NCI-H1694 (cell line): ENCODE measurements at regions not wholly inside any gene's neighbourhood (a gene's known extent, or its start where the extent isn't known, plus 50 kb on each side); places are given as distances from the start of the nearest gene placed in this dataset.

Experiments
- DNase-seq: peaks from one replicate; lab custom pipeline; 2025; lab: John Stamatoyannopoulos, UW

DNA sequence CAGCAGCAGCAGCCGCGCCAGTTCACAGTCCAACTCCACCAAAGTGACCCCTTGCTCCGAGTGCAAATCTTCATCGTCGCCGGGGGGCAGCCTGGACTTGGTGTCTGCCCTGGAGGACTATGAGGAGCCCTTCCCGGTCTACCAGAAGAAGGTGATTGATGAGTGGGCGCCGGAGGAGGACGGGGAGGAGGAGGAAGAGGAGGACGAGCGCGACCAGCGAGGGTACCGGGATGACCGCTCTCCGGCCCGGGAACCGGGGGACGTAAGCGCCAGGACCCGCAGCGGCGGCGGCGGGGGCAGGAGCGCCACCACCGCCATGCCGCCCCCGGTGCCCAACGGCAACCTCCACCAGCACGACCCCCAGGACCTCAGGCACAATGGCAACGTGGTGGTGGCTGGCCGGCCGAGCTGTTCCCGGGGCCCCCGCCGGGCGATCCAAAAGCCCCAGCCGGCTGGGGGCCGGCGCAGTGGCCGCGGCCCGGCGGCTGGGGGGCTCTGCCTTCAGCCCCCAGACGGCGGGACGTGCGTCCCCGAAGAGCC lies 224.1 kb upstream of the IL12A start:
- no peak for DNase-seq

DNA sequence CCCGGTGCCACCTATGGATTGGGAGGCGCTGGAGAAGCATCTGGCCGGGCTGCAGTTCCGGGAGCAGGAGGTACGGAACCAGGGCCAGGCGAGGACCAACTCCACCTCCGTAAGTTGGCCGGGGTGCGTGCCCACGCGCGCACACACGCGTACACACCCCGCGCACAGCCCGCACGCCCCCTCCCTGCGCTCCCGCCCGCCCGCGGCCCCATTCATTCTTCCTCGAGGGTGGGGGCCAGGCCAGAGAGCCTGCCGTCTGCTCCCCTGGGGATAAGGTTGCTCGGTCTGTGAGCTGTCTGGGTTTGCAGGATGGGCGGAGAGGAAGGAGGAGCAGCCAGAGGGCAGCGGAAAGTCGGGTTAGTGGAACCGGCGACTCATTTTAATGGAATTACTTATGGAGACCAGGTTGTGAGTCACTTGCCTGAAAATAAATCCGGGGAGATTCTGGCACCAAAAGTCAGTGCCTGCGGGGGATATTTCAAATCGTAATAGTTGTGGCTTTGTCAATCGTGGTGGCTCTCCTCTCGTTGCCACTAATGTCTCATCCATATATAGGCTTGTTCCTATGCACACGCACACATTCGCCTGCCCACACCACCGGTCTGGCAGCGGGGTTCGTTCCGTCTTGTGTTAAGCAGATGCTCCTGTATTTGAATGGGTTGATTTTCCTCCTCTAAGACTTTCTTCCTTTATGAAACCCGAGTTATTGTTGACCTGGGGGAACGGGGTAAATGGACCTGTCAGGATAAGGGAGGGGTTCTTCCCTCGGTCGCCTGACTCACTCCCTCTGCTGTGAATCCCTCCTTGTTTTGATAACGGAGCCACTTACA lies 223.4 kb upstream of the IL12A start:
- DNase-seq = no peak

DNA sequence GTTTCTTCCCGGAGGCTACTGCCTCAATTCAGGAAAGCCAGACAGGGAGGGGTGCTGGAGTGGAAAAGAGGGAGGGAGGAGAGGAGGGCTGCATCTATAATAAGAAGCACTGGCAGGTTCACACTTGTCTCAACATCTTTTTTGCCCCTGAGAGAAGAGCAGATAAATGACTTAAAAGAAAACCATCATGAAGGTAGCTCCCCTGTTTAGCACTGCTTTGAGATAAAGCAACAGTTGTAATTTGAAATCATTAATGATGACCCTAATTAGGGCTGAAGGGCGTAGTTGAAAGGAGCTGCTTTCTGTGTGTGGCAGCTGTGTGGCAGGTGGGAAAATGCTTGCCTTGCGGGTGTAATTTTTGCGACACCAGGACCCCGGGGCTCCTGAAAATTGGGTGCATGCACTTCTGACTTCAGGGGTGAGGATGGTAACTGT lies 222.8 kb upstream of the IL12A start:
- DNase-seq = no peak

DNA sequence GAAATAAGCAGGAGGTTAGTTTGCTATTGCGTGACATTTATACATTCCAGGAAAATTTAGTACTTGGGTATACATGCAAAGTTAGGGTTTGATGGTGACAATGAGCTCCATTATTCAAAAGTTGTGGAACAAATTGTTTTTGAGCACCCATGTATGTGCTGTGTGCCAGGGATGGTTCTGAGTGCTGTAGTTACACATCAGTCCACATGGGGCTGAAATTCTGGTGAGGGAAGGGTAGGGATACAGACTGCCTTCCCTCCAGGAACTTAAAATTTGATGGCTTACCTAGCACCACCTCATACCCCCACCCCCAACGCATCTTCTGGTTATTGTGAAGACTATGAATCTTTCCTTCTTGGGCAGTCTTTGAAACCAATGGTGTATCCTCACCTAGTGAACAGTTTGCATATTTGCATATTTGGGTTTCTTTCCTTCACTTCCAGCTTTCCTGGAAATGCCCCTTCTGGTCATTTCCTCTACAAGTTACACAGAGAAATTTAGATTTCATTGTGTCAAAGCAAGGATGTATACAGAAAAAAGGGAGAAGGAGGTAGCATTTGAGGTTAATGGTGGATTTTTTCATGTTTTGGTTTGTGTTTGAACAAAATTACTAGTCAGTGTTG lies 222.0 kb upstream of the IL12A start:
- no peak for DNase-seq

DNA sequence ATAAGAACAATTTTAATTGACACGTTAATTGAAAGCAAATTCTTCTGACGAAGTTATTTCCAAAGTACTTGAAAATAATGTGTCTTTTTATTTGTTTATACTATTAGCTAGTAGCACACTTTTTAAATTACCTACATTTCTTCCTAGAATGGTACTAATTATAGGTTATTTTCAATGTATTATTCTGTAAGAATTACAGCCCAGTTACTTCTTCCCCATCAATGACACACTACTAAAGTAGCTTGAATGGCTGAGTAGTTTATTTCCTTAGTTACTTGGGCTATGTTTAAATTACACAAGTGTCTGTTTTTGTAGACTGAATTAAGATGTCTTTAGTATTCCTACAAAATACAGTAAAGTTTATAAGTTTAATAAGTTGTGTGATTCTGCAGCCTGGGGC lies 217.6 kb upstream of the IL12A start:
- DNase-seq = no peak

DNA sequence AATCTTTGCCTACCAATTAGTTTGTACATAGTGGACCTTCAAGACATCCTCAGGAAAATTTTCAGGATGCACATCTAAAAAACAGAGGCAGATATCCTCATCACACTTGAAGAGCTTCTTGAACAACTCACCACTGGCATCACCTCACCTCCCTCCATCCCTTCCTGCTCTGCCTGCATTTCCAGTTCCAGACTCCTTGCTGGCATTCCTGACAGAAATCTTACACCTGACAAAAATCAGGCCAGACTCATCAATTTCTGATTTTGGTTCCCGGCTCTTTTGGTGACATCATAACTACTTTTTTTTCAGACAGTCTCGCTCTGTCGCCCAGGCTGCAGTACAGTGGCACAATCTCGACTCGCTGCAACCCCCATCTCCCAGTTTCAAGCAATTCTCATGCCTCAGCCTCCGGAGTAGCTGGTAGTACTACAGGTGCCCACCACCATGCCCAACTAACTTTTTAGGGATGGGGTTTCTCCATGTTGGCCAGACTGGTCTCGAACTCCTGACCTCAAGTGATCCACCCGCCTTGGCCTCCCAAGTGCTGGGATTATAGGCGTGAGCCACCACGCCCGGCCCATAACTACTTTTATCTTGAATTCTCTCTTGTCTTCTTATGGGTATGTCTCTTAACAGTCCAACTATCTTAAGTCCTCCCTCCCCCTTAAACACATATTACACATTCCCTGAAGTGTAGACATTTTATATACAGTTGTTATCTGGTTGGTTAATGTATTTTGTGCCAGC lies 216.6 kb upstream of the IL12A start:
- DNase-seq = no peak

DNA sequence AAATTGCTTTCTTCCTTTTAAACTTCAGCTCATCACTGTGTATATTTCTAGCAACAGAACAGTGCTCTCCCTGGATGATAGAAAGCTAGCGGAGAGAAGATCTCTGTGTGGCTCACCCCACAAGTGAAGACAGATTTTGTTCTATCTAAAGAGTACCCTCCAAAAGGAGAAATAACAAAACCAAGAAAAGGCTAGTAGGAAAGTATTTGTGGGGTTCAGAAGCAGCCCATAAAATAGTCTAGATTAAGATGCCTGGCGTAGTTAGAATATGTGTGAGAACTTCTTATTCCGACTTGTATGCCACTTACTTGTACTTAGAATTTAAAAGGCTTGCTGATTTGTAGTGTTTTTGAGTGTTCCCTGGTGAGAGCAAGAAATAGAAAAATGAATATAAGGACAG lies 214.9 kb upstream of the IL12A start:
- no peak for DNase-seq

DNA sequence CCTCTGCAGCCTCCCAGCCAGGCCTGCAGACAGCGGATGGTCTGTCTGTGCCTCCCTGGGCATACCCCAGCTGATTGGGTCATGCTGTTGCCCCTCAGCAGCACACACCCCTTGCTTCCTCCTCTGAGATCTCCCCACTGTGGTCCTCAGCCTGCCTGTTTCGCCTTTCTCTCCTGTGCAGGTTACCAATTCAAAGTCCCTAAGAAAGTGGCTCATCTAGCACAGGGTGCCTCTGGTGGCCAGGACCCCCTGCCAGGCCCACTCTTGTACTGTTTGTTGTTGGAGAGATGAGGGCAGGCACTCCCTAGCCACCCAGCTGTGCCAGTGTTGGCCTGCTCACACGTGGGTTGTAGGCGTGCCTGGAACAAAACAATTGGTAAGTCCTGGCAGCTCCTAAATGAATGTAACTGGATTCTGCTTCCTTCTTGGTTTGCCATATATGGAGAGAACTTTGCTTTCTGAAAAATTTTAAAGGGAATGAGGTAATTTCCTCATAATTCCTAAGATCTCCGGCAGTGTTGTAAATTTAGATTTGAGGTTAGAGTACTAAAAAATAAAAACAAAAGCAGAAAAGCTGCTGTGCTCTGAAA lies 213.2 kb upstream of the IL12A start:
- DNase-seq = no peak

DNA sequence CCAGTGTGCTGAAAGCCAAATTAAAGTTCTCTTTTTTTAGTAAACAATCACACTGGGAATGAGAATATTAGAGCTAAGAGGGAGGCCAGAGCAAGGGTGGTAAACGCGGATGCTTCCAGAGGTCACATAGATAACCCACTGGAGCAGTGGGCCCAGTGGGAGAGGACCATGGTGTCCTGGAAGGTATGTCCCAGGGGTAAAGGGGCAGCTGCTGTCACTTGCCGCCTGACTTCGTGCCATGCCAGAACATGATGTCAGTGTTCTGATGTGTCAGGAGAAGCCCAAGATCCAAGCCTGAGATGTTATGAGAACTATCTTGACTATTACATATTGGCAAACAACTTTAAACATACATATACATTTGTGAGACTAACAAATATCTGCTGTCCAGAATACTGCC lies 211.9 kb upstream of the IL12A start:
- no peak for DNase-seq

DNA sequence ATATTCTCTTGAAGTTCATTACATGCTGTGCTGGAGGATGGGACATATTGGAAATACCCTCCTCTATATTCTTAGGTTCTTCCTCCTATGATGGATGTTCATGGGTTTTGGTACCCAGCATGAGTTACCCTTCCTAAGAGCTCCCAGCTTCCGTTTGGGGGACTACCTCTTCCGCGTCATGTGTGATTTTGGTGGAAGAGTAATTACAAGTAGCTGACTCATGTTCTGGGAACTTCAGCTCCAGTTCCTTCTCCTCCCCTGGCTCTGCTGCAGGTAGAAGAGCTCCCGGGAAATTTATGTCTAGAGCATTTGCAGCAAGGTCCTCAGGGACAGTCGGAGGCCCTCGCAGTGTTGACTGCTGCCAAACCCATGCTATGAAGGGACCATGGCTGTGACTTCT lies 208.8 kb upstream of the IL12A start:
- DNase-seq = no peak

DNA sequence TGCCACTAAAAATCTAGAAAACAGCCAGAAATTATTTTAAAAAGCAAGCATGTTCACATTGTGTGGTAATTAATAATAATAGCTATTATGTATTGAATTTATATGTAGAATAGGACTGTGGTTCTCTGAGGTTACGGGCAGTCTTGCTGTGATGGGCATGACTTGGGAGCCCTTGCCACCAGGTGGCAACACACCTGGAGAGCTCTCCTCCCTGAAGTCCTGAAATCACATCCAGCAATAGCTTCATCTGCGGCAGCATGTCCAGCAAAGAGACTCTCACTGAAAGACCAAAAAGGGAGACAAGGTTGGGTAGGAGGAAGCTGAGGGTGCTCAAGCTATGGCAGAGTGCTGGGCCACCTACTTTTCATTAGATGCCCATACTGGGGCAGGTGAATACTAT lies 206.8 kb upstream of the IL12A start:
- DNase-seq = no peak

DNA sequence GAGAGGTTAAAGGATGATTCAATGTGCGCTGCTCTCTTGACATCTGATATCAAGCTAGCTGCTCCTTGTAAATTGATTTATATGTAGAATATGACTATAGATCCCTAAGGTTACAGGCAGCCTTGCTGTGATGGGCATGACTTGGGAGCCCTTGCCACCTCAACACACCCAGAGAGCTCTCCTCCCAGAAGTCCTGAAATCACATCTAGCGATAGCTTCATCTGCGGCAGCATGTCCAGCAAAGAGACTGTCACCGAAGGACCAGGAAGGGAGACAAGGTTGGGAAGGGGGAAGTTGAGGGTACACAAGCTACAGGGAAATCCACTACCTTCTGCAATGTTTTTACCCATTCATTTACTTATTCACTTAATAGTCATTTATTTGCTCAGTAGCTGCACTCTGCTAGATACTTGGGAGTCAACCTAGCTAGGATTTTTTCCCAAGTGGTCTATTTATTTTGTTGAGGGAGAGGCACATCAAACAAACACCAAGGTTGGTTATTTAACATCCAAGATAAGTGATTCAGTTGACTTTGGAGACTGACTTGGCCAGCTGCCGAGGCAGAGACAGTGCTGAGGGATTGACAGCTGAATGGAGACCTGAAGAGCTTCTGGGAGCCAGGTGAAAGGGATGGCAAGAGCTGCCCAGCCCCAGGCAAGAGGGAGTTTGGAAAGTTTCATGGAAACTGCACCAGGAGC lies 205.8 kb upstream of the IL12A start:
- no peak for DNase-seq

DNA sequence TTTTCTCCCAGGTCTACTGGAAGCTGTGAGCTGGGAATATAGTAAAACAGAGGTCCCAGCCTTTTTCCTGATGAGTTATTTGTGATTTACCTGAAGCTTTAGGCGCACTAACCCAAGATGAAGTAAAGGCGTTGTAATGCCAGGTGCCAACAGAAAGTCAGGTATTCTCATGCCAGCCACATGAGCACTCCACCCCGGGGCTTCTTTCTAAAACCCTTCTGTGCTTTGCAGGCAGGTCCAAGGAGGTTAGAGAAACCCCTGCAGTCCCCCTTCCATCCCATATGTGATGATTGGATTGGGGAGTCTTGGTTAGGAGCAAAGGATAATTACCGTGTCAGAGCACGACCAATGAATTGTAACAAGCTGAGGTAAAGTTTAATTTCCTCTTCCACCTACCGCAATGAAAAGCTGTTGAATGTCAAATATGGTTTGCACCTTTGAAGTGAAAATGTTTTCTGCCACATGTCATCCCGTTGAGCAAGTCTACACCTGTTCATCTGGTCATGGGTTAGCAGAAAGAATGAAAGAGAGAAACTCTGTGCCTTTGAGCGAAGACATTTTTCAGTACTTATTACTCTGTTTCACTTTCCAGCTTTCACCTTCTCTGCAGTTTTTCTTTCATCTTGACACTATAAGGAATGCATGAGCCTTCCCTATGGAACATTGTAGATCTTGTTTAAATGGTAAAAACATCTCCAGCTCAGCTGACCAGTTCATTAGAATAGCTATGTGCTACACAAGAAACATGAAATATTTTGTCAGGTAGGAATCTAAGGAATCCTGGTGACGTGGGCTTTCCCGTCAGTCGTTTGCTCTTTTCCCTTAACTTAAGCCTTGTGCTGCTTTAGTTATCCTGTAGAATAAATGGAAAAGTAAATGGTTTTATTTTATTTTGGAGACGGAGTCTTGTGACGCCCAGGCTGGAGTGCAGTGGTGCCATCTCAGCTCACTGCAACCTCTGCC lies 204.6 kb upstream of the IL12A start:
- no peak for DNase-seq

DNA sequence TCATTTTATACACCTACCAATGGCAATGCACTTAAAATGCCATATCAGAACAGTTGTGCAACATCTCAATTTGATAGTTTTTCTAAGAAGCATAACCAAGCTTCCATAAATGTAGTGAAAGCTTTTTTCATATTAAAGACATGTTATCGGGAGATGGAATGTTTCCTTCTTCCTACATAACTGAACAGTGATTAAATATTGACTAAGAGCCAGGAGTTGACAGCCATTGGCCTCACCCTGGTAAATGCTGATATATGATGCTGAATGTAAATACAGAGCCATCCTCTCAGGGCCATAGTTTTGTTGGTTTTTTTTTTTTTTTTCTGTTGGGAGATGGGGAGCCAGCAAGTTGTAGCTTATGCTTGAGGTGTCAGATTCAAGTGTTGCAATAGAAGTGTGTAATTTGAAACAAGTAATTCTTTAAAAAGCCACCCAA lies 203.3 kb upstream of the IL12A start:
- no peak for DNase-seq

DNA sequence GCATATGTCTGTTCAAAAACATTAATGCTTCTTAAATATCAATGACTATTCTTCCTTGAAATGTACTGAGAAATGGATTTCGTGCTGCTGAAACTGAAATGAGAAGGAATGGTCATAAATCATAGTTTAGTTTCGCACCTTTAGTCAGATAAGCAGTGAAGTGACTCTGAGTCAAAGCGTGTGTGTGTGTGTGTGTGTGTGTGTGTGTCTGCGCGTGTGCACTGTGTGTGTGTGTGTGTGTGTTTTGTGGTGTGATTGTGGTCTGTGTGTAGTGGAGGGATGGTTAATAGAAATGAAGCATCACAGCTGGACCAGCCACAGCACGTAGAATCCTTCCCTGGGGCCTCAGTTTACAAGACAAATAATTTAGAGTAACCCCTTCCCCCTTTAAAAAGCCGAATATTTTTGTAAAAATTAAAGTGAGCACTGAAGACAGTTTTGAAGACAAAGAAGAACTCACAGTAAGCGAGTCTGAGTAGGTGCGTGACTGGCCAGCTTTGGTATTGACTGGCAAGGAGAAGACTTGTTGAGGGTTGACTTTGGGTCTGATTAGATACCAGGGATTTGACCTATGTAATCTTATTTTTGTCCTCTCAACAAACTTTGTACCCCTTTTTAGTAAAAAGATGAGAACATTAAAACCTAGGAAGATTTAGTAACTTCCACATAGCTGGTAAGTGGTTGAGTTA lies 202.0 kb upstream of the IL12A start:
- DNase-seq = no peak

DNA sequence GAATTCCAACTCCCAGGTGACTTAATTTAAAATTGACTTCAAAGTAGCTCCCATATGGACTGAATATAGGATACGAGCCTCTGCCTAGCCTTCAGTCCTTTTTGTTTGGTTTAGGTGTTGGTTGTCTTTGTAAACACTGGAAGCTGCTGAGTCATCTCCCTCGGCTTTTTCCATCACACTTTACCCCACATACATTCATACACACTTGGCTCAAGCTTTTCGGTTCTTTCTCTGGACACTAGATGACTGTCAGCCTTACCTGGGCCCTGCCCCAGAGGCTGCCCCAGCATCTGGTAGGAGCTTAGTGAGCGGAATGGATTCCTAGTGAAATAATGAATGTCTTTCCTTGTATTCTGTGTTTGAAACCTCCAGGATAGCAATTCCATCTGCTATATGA lies 201.5 kb upstream of the IL12A start:
- no peak for DNase-seq

DNA sequence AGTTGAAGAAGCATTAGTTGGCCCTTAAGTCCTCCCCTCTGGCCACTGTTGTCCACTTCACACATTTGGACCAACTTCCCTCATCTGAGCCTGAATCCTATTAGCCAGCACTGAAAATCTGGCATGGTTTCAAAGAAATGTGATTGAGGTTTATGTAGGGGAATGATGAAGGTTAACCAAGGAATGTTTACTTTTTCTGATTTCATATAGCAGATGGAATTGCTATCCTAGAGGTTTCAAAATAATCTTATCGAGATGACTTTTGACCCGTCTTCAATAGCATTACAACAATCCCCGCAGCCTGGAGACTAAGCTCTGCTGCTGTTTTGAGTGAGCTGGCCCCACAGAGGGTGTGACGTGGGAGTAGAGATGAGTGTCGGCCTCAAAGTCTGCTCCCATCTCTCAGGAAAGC lies 200.8 kb upstream of the IL12A start:
- DNase-seq = no peak

DNA sequence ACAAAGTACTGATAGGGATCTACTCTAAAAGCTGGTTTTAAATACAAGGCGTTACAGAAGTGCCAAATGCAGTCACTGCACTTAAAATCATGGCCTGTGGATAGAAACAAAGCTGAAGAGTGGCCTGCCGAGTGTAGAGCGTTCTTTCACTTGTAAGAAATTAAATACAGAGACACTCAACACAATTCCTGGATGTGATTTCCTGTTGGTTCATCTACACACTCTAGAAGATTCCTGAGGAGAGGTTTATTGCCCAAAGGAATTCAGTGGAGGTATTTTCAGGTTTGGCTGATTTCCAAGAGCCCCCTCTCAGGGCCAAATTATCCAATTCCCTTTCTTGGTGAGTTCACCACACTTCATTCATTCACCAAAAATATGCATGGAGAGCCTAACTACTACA lies 200.3 kb upstream of the IL12A start:
- DNase-seq = no peak

DNA sequence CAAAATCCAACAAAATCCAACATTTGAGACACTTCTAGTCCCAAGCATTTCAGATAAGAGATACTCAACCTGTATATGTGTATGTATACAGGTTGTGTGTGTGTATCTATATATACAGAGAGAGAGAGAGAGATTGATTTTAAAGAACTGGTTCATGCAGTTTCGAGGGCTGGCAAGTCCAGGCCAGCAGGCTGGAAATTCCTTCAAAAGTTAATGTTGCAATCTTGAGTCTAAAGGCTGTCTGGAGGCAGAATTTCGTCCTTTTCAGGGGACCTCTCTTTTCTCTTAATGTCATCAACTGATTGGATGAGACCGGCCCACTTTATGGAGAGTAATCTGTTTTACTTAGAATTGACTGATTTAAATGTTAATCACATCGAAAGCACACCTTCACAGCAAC lies 199.6 kb upstream of the IL12A start:
- no peak for DNase-seq
